ENCODE measurements at regions not wholly inside any gene's neighbourhood (a gene's known extent, or its start where the extent isn't known, plus 50 kb on each side); places are given as distances from the start of the nearest gene placed in this dataset.

DNA sequence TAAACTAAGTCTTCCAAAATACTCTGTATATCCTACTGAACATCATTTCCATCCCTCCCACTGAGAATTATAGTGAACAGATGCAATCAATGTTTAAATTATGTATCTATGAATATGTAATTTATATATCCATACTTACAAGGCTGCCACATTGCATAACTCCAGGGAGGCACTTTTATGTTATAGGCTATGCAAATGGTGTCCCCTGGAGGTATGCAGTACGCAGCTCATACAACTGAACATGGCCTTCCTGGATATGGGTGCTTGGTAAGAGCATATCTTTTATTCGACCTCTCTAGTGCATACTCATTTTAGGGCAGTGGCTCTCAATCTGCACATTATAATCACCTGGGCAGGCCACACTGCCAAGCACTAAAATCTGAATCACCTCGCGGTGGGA is 127.3 kb downstream of the BANF2 start:
- TF ChIP-seq EZH2 (conservative IDR thresholded peaks at IDR 0.05; ENCODE audit: low read depth, low read length) (no peak), ZFP90 (CRISPR knock-in tag; IDR thresholded peaks at IDR 0.05; ENCODE audit: borderline replicate concordance) (no peak), ZBTB20 (CRISPR knock-in tag; IDR thresholded peaks at IDR 0.05; ENCODE audit: borderline replicate concordance, low read depth) (no peak), TAF1 (CRISPR knock-in tag; IDR thresholded peaks at IDR 0.05) (no peak), EED (CRISPR knock-in tag; IDR thresholded peaks at IDR 0.05) (no peak)
- TF ChIP-seq, protein P1, sequence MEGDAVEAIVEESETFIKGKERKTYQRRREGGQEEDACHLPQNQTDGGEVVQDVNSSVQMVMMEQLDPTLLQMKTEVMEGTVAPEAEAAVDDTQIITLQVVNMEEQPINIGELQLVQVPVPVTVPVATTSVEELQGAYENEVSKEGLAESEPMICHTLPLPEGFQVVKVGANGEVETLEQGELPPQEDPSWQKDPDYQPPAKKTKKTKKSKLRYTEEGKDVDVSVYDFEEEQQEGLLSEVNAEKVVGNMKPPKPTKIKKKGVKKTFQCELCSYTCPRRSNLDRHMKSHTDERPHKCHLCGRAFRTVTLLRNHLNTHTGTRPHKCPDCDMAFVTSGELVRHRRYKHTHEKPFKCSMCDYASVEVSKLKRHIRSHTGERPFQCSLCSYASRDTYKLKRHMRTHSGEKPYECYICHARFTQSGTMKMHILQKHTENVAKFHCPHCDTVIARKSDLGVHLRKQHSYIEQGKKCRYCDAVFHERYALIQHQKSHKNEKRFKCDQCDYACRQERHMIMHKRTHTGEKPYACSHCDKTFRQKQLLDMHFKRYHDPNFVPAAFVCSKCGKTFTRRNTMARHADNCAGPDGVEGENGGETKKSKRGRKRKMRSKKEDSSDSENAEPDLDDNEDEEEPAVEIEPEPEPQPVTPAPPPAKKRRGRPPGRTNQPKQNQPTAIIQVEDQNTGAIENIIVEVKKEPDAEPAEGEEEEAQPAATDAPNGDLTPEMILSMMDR (CRISPR knock-in tag; IDR thresholded peaks at IDR 0.05), result no peak
- TF ChIP-seq, protein P2, sequence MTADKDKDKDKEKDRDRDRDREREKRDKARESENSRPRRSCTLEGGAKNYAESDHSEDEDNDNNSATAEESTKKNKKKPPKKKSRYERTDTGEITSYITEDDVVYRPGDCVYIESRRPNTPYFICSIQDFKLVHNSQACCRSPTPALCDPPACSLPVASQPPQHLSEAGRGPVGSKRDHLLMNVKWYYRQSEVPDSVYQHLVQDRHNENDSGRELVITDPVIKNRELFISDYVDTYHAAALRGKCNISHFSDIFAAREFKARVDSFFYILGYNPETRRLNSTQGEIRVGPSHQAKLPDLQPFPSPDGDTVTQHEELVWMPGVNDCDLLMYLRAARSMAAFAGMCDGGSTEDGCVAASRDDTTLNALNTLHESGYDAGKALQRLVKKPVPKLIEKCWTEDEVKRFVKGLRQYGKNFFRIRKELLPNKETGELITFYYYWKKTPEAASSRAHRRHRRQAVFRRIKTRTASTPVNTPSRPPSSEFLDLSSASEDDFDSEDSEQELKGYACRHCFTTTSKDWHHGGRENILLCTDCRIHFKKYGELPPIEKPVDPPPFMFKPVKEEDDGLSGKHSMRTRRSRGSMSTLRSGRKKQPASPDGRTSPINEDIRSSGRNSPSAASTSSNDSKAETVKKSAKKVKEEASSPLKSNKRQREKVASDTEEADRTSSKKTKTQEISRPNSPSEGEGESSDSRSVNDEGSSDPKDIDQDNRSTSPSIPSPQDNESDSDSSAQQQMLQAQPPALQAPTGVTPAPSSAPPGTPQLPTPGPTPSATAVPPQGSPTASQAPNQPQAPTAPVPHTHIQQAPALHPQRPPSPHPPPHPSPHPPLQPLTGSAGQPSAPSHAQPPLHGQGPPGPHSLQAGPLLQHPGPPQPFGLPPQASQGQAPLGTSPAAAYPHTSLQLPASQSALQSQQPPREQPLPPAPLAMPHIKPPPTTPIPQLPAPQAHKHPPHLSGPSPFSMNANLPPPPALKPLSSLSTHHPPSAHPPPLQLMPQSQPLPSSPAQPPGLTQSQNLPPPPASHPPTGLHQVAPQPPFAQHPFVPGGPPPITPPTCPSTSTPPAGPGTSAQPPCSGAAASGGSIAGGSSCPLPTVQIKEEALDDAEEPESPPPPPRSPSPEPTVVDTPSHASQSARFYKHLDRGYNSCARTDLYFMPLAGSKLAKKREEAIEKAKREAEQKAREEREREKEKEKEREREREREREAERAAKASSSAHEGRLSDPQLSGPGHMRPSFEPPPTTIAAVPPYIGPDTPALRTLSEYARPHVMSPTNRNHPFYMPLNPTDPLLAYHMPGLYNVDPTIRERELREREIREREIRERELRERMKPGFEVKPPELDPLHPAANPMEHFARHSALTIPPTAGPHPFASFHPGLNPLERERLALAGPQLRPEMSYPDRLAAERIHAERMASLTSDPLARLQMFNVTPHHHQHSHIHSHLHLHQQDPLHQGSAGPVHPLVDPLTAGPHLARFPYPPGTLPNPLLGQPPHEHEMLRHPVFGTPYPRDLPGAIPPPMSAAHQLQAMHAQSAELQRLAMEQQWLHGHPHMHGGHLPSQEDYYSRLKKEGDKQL (CRISPR knock-in tag; IDR thresholded peaks at IDR 0.05; ENCODE audit: low read depth), result no peak

Data from HepG2 (cell line).